Endothelial cell of umbilical vein (primary cell): ENCODE measurements at regions not wholly inside any gene's neighbourhood (a gene's known extent, or its start where the extent isn't known, plus 50 kb on each side); places are given as distances from the start of the nearest gene placed in this dataset.

Source experiments
- BruUV-seq: library from RNA; stranded (reverse); fragments of 400-500 nt; replicated peaks from 2 replicates; lab custom pipeline; 2021; lab: Mats Ljungman, UMichigan
- CTCF ChIA-PET: fragments of 300-600, 350-600 bp; sonication (Branson Sonifier 250); formaldehyde crosslinking; loops from one replicate; lab custom pipeline; 2021; ENCODE audit warnings: antibody characterized with exemption, inconsistent platforms; lab: Charles Lee
- POLR2A ChIA-PET: fragments of 300-600, 350-600 bp; sonication (Branson Sonifier 250); formaldehyde crosslinking; loops from one replicate; lab custom pipeline; 2021; ENCODE audit warnings: antibody characterized with exemption, inconsistent platforms; lab: Charles Lee
- DNase-seq: peaks from one replicate; pipeline ENCODE4 v3.0.0-alpha.2; 2011; ENCODE audit warnings: low read depth, low spot score
- FAIRE-seq: peaks from 2 replicates; lab custom pipeline; 2011; peaks lifted over from hg19 to GRCh38; lab: Jason Lieb, UNC
- H2AFZ ChIP-seq: 2 replicates; pipeline ENCODE4 v1.6.0; 2012; ENCODE audit warnings: low read depth, low read length, control low read depth, inconsistent platforms
- H3K27ac ChIP-seq: 2 replicates; pipeline ENCODE4 v1.5.1; 2011; ENCODE audit warnings: low read depth, mild to moderate bottlenecking, control low read depth, low read length, moderate library complexity; ENCODE audit not compliant: insufficient read depth
- H3K27me3 ChIP-seq, 2 experiments: 2 replicates each; pipeline versions ENCODE4 v1.6.0 to v1.6.1; 2011; ENCODE audit warnings: low read length in 2 of 2, mixed read lengths in 1 of 2; ENCODE audit not compliant: control insufficient read depth in 2 of 2, insufficient read depth in 2 of 2
- H3K36me3 ChIP-seq, 2 experiments: 2 replicates in 1 of 2; 3 replicates in 1 of 2; pipeline ENCODE4 v1.5.1; 2011; ENCODE audit warnings: low read length in 2 of 2, mild to moderate bottlenecking in 1 of 2, moderate library complexity in 1 of 2; ENCODE audit not compliant: control insufficient read depth in 2 of 2, insufficient read depth in 2 of 2; ENCODE audit errors: extremely low read depth in 1 of 2
- H3K4me1 ChIP-seq: 3 replicates; pipeline ENCODE4 v1.5.1; 2011; ENCODE audit warnings: mild to moderate bottlenecking, low read length; ENCODE audit not compliant: control insufficient read depth, insufficient read depth; ENCODE audit errors: extremely low read depth
- H3K4me2 ChIP-seq: 2 replicates; pipeline ENCODE4 v1.6.1; 2011; ENCODE audit warnings: low read length, control low read depth, mixed read lengths; ENCODE audit not compliant: insufficient read depth
- H3K4me3 ChIP-seq, 3 experiments: fragments of 200-600 bp in 1 of 3; sonication (generic), shearing (Covaris generic) in 1 of 3; replicated peaks in 1 of 3; 2 replicates each; pipeline ENCODE4 v1.5.1; 2011 to 2016; ENCODE audit warnings: control low read depth in 3 of 3, low read length in 3 of 3, mild to moderate bottlenecking in 2 of 3, inconsistent platforms in 1 of 3, low read depth in 1 of 3, moderate library complexity in 1 of 3; ENCODE audit not compliant: insufficient read depth in 1 of 3
- H3K79me2 ChIP-seq: 2 replicates; pipeline ENCODE4 v1.6.0; 2012; ENCODE audit warnings: low read length, inconsistent platforms; ENCODE audit not compliant: control insufficient read depth, insufficient read depth
- H3K9ac ChIP-seq: replicated peaks from 2 replicates; pipeline ENCODE3; 2011; ENCODE audit warnings: low read length, control low read depth; ENCODE audit not compliant: insufficient read depth; ENCODE audit errors: extremely low read depth
- H3K9me1 ChIP-seq: replicated peaks from 3 replicates; pipeline ENCODE4 v1.6.0; 2011; ENCODE audit warnings: mild to moderate bottlenecking, low read length; ENCODE audit not compliant: control insufficient read depth, insufficient read depth; ENCODE audit errors: extremely low read depth
- H3K9me3 ChIP-seq: replicated peaks from 2 replicates; pipeline ENCODE4 v1.5.1; 2012; ENCODE audit warnings: low read length, inconsistent platforms; ENCODE audit not compliant: control insufficient read depth, insufficient read depth
- H4K20me1 ChIP-seq: replicated peaks from 2 replicates; pipeline ENCODE3; 2011; ENCODE audit warnings: mild to moderate bottlenecking, low read length; ENCODE audit not compliant: control insufficient read depth, insufficient read depth; ENCODE audit errors: extremely low read depth
- EZH2 ChIP-seq: IDR thresholded peaks from 2 replicates; pipeline ENCODE4 v1.6.1; 2012; ENCODE audit warnings: borderline replicate concordance, low read depth, mild to moderate bottlenecking, moderate library complexity, low read length, inconsistent platforms; ENCODE audit not compliant: severe bottlenecking
- FOS ChIP-seq: IDR thresholded peaks from 2 replicates; pipeline ENCODE4 v1.6.1; 2011; ENCODE audit warnings: mild to moderate bottlenecking, low read length, moderate library complexity, borderline replicate concordance; ENCODE audit not compliant: insufficient read depth
- GATA2 ChIP-seq: IDR thresholded peaks from 2 replicates; pipeline ENCODE4 v1.7.0; 2011; ENCODE audit warnings: low read depth, mild to moderate bottlenecking, moderate library complexity, mixed read lengths, low read length; ENCODE audit not compliant: insufficient read length, insufficient read depth
- JUN ChIP-seq: IDR thresholded peaks from 2 replicates; pipeline ENCODE4 v1.6.1; 2011; ENCODE audit warnings: borderline replicate concordance, low read depth; ENCODE audit not compliant: insufficient read length, insufficient read depth
- POLR2A ChIP-seq: IDR thresholded peaks from 2 replicates; pipeline ENCODE4 v1.6.1; 2012; ENCODE audit warnings: low read depth, mild to moderate bottlenecking, control low read depth, low read length
- POLR2AphosphoS5 ChIP-seq: IDR thresholded peaks from 2 replicates; pipeline ENCODE4 v1.6.1; 2012; ENCODE audit warnings: low read depth, mild to moderate bottlenecking, control low read depth, low read length, moderate library complexity; ENCODE audit not compliant: insufficient read depth
- dilution Hi-C: fragments of 300-500 bp; cut with MboI; formaldehyde crosslinking; loops from one replicate; pipeline ENCODE4 v1.15.0; 2019; ENCODE audit warnings: low sequenced_read_pairs; ENCODE audit not compliant: extremely low pct_ligation_motif_present
- intact Hi-C: fragments of 100-400 bp; cut with micrococcal nuclease; formaldehyde crosslinking; loops from one replicate; pipeline ENCODE4 v1.10.0; 2022
- TF ChIP-seq, protein P1 (sequence below), 2 donors: IDR thresholded peaks; 1 replicate in 1 of 2; 2 replicates in 1 of 2; pipeline ENCODE4 v1.5.1; 2011; ENCODE audit warnings: low read length in 2 of 2, mild to moderate bottlenecking in 2 of 2, moderate library complexity in 2 of 2, control low read depth in 1 of 2, inconsistent platforms in 1 of 2, low read depth in 1 of 2; ENCODE audit not compliant: insufficient read depth in 1 of 2; ENCODE audit errors: extremely low read depth in 1 of 2

- DNase-seq (no peak), FAIRE-seq (no peak)
- no peaks in the 10 kb centered on the region for H3K27me3 ChIP-seq
- H3K9me1 ChIP-seq, result no peaks in the 10 kb centered on the region
- no peaks in the 10 kb centered on the region for H3K9me3 ChIP-seq
- no peaks in the 10 kb centered on the region for H4K20me1 ChIP-seq
- no peak overlapping the region for H2AFZ ChIP-seq
- intact Hi-C loops (no loop called here), dilution Hi-C loops (no loop called here)
- no peaks in the 10 kb centered on the region for H3K79me2 ChIP-seq
- BruUV-seq, result no TSS peak
- H3K36me3 ChIP-seq, result no peaks in the 10 kb centered on the region
- ChIA-PET CTCF (no interaction called here), POLR2A (interaction anchor here (0.7 kb wide), 1 partner anchor 23 kb away, joined by 3 read pairs; no protein-coding TSS in a partner anchor)
- H3K4me1 ChIP-seq, result peaks cover 4% of the 10 kb centered on the region
- H3K4me2 ChIP-seq, result no peak overlapping the region
- TF ChIP-seq POLR2A (no peak), GATA2 (no peak), FOS (no peak), JUN (no peak), EZH2 (no peak), POLR2AphosphoS5 (no peak)
- TF ChIP-seq, protein P1, sequence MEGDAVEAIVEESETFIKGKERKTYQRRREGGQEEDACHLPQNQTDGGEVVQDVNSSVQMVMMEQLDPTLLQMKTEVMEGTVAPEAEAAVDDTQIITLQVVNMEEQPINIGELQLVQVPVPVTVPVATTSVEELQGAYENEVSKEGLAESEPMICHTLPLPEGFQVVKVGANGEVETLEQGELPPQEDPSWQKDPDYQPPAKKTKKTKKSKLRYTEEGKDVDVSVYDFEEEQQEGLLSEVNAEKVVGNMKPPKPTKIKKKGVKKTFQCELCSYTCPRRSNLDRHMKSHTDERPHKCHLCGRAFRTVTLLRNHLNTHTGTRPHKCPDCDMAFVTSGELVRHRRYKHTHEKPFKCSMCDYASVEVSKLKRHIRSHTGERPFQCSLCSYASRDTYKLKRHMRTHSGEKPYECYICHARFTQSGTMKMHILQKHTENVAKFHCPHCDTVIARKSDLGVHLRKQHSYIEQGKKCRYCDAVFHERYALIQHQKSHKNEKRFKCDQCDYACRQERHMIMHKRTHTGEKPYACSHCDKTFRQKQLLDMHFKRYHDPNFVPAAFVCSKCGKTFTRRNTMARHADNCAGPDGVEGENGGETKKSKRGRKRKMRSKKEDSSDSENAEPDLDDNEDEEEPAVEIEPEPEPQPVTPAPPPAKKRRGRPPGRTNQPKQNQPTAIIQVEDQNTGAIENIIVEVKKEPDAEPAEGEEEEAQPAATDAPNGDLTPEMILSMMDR (IDR thresholded peaks at IDR 0.05; ENCODE audit: extremely low read depth in 1 of 2, insufficient read depth in 1 of 2, low read depth in 1 of 2, low read length in 2 of 2), result no peak
- H3K4me3 ChIP-seq, result no peak overlapping the region
- H3K27ac ChIP-seq, result no peak overlapping the region
- H3K9ac ChIP-seq, result no peak overlapping the region
Measured at GRCh38 chr3:115450036-115450435, 173.3 kb upstream of the GAP43 start.
